GM18867 (cell line): ENCODE measurements at regions not wholly inside any gene's neighbourhood (a gene's known extent, or its start where the extent isn't known, plus 50 kb on each side); places are given as distances from the start of the nearest gene placed in this dataset.
"Not testable (repeated sequence)": the region's sequence is repeated elsewhere in the genome, so short reads cannot be mapped to it uniquely, and the experiment has no call there.

Source experiments
- ATAC-seq: cut with Tn5 transposase; IDR thresholded peaks from one replicate; pipeline ENCODE4 v1.9.1; 2021; ENCODE audit warnings: mild to moderate bottlenecking, moderate library complexity; ENCODE audit not compliant: unreplicated experiment

DNA sequence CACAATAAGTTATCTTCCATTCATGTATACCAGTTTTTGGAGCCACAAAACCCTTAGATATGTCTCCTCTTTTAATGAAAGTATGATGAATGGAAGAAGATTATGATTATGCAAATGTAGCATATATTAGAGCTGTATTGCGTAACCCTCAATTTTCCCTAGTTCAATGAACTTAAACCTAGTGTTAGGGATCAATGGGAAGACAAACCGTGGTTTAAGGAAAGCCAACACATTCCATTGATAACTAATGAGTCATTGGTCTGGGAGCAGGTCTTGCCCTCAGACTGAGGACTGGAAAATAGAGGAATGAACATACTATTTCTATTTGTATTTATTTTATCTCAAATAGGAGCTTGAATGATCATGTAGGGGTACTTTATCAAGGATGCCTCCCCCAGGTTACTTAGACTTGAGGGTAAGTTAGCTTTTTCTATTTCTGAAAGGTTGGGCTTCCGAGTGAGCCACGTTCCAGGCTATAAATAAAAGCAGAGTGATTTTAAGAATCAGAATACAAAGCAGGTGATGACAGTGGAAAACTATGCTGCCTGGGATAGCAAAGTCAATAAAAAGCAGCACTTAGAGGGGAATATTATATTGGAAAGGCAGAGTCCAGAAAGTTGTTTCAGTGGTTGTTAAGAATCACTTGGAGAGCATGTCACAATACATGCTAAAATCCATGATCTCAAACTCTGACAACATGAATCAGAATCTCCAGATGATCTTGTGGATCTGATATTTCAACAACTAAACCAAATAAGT lies 356.0 kb downstream of the ADAM29 start:
- no peak for ATAC-seq

DNA sequence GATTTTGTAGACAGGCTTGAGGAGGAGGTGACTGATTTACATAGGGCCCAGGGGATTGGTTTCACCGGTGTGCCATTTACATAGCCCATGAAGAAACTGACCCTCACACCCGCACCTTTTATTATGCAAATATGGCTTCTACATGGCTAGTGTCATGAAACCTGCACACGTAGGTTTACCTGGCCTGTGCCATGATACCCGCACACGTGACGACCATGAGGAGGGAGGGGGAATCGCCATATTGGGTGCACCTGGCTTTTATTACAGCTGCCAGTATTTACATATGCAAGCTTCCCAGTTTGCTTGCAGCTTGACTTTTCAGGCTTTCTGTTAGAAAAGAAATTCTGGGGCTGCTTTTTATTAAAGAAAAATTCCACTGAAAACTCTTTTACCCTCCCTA lies 359.7 kb downstream of the ADAM29 start:
- no peak for ATAC-seq

DNA sequence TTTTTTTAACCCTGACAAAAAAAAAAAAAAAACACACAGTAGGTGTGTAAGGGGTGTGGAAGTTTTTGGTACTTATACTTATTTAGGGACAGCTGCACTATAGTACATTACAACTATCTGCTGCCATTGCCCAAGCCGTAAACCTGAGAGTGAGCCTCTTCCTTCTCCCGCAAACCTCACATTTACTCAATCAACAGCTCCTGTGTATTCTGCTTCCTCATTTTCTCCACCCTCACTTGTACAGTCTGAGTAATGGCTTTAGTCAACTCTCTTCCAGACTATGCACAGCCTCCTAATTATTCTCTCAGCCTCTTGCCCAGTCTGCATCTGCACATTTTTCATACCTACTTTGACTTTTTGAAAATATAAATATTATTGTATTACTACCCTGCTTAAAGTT lies 362.0 kb downstream of the ADAM29 start:
- ATAC-seq, result no peak

DNA sequence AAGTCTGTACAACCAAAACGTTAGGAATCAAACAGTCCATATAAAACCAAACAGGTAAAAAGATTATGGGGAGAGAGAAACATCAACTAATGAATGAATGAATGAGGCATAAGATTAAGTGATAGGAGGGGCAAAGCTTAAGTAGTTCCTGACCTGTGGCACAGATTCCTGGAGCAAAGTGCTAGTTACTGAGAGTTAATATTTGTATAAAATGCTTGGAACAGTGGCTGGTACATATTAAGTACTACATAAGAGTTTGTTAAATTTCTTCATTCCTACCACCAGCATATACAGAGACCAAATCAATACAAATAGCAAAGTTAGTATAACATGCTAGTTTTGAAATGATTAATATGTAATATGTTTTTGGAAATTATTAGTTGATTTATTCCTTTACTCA lies 363.7 kb downstream of the ADAM29 start:
- ATAC-seq, result no peak

DNA sequence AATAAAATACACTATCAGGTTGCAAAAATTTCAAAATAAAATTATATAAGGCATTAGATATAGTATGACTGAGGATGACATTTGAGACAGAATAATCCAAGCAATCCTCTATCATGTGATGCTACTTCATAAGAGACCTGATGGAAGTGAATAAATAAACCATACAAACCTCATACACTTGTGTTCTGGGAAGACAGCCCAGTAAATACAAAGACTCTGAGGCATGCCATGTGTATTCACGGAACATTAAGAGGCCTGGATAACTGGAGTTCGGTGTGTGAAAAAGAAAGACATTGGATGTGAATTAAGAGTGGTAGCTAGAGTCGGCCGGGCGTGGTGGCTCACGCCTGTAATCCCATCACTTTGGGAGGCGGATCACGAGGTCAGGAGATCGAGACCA lies 364.2 kb downstream of the ADAM29 start:
- ATAC-seq, result no peak

DNA sequence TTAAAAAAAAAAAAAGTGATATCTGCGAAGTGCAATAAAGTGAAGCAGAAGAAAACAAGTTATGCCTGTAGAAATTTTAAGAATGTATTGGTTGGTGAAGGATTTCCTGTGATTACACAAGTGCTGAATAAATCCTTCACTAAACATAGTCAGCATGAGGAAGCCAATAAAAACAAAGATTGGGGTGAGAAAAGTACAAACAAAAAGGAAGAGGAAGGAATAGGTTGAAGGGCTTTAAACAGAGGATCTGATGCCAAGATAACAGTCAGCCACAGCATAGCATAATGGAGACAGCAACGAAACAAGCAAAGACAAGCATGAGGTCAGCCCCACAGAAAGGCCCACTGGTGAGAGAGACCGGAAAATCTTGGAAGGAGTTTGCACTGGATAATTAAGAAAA lies 372.2 kb downstream of the ADAM29 start:
- no peak for ATAC-seq

DNA sequence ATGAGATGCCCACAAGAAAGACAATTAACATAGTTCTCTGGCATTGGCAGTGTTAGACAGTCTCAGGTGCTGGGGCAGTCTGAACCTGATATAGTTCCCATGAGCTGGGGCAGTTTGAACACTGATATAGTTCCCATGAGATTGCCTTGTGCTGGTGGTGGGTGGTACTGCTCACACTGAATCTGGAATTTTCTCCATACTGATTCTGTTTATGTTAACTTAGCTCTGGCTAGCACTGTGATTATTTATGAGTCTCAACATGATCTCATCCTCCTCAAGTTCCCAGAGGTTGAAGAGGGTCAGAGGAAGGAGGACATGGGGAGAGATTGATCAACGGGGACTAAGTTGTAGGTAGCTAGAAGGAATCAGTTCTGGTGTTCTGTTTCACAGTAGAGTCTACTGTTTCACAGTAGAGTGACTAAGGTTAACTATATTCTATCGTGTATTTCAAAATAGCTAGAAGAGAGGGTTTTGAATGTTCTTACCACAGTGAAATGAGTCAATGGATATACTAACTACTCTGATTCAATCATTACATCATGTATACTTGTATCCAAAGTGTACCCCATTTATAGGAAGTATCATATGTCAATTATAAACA lies 379.9 kb downstream of the ADAM29 start:
- no peak for ATAC-seq

DNA sequence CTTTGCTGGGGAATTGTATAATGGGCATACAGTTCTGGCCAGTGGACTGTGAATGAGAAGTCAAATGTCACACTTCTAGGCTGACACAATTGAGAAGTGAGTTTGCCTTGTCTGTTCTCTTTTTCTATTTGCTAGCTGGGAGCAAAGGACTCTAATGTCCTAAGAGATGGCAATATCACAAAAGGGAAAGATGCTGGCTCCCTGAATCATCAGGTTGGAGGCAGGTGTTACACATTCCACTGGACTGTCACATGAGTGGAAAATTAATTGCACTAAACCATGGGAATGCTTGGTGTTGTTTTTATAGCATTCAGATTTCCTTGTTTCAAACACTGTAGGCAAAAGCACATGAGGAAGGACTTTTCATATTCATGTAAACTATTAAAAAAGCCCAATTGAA lies 388.3 kb downstream of the ADAM29 start:
- no peak for ATAC-seq

DNA sequence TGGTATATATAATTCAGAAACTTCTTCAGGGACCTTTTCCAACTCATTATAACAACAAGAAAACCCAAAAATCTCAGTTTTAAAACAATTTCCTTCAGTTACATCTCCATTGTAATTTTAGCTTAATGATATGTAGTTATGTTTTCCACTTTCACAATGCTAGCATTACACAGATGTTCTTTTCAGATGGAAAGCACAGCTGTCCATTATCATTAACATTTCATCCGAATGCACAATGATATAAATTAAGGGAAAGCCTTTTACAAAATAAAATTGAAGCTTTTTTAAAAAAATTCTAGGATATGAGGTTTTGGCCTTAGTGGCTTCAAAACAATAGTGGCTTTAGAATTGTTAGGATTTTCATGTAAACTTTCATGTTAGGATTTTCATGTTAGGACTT lies 389.2 kb downstream of the ADAM29 start:
- ATAC-seq, result no peak

DNA sequence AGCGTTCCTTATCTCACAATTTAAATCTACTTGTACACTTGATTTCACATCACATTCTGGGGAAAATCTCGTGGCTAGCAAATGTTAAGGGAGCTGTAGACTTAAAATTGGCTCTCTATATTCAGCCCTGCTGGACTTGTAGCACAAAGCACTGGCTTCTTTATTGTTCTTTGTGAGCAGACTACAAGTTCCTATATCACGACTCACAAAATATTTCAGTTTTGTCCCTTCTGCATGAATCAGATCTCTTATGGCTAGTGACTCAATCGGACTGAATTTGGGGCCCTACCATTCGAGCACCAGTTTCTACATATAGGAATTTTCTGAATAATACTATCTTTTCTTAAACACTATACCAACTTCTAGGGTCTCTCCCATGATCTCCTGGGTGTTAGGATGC lies 390.1 kb downstream of the ADAM29 start:
- no peak for ATAC-seq

DNA sequence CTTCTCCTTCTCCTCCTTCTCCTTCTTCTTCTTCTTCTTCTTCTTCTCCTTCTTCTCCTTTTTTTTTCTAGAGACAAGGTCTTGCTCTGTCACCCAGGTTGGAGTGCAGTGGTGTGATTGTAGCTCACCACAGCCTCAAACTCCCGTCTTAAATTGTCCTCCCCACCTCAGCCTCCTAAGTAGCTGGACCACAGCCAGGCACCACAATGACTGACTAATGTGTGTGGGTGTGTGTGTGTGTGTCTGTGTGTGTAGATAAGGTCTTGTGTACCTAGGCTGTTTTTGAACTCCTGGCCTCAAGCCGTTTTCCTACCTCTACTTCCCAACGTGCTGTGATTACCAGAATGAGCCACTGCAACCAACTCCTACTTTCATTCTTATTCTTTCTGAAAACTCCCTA lies 390.9 kb downstream of the ADAM29 start:
- ATAC-seq, result no peak

DNA sequence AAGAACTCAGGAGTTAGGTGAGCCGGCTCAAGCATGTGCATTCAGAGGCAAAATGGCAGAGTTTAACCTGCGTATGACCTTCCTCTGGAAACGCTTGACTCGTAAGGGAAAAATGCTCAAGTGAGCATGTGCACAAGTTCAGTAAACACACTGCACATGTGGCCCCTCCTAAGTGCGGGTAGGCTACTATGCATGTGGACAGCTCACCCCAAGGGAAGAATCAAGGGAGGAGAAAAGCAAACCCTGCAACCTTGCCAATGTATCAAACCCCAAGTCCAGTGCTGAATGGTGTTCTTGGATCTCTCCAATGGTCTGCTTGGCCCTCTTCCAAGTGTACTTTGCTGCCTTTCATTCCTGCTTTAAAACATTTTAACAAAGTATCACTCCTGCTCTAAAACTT lies 407.1 kb downstream of the ADAM29 start:
- no peak for ATAC-seq

DNA sequence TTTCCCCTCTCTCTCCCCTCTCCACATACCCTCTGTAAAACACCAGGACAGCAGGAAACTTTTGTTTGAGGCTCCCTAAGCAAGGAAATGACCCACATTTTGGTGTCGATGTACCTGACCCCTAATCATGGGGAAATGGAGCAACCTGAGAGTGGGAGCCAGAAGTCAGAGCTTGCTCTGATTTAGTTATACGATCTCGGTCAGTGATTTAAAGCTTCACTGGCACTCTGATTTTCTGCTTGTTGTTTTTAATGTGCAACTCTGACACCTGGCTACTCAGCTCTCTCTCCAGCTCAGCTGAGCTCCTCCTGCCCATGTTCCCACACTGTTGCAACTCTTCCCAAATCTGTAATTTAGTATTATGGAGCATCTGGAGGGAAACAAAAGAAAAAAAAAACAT lies 408.6 kb downstream of the ADAM29 start:
- ATAC-seq, result no peak

DNA sequence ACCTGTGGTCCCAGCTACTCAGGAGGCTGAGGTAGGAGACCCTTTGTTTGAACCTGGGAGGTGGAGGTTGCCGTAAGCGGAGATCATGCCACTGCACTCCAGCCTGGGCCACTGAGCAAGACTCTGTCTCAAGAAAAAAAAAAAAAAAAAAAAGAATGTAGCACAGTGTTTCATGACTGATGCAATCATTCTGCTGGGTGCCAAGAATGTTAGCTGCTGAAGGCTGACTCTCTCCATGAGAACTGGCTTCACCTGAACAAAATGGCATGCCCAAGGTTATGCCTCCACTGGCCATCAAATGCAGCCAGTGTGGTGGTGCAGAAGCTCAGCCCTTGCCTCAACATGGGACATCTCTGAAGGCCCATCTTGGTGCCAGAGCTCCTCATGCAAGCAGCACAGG lies 412.1 kb downstream of the ADAM29 start:
- no peak for ATAC-seq

DNA sequence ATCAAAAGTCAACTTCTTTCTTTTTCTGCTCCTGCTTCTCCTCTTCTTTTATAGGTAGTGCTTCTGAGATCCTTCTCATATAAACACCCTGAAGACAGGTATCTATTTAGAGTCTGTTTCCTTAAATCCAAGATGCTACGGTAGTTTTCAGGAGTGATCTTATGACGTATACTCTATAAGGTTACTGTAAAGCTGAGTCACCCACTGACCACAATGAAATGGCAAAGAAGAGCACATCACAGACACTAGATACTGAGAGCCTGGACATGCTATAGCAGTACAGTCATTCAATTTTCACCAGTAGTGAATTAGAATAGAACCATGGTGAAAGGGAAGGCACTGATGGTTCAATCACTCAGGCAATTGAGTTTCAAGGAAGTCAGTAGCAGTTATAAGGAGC lies 412.5 kb downstream of the ADAM29 start:
- ATAC-seq, result no peak

DNA sequence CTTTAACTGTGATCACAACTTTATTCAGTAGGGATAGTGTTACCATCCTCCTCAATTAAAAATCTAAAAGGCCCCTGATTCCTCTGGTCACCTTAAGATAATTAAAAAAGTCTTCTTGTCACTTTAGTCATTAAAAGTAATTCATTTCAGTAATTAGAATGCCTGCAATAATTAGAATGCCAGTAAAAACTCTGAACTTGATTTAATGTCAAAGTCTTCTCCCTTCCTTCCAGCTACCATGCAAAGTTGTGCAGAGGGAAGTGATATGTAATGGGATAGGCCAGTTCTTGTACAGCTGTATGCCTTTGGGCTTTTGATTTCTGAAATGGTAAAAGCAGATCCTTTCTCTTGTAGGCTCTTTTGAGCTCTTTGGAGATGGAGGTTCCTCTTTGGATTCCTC lies 417.2 kb downstream of the ADAM29 start:
- ATAC-seq, result no peak

DNA sequence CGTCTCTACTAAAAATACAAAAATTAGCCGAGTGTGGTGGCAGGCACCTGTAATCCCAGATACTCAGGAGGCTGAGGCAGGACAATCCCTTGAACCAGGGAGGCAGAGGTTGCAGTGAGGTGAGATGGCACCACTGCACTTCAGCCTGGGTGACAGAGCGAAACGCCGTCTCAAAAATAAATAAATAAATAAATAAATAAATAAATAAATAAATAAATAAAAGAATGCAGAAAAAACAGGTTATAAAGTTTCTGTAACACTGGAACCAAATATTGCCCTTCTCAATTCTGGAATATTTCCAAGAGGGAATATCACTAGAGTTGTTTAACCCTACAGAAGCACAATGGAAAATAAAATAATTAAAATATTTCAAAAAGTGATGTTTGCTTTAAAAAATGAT lies 418.4 kb downstream of the ADAM29 start:
- not testable (repeated sequence) for ATAC-seq

DNA sequence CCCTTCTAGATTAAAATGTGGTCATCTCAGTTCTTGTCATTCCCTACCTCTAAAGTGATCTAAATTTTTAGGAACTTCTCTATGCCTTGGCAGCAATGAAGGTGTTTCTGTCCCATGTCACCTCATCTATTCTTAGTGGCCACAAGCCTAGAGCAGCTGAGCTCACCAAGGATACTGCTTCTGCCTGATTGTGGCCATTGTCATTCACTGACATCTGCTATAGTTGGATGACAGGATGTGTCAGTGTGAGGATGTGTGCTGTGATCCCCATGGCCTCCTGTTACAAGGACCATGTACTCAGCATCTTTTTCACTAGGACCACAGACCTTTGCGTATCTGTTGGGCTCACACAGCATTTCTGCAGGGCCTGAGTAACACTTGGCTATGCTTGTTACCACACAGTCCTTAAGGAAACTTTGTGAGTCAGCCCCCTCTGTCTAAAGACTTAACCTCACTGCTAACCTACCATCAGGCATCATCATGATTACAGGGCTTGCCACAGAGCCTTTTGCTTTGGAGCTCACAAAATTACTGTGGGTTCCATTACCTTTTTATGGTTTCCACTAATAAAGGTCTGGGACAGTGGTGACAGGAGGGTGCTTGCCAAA lies 421.0 kb downstream of the ADAM29 start:
- no peak for ATAC-seq

DNA sequence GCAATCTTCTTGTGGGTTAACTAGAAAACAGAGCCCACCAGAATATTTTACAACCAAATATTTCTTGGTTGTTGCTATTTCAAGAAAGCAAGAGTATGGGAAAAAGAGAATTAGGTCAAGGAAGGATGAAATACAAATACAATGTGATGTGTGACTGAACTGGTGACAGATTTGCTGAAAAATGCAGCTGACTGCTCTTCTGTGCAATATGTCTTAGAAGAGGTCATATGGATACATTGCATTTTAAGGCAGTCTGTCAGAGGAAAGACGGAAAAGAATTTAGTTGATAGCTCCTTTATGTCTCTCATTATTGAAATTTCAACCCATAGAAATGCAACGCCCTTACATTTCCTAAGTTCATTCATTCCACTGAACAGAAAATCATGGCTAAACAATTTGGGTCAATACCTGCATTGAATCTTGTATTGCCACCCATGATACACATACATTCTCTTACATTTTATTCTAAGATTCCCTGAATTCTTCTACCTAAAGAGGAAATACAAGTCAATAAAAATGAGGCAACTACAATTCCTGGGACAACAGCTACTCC lies 423.1 kb downstream of the ADAM29 start:
- no peak for ATAC-seq

DNA sequence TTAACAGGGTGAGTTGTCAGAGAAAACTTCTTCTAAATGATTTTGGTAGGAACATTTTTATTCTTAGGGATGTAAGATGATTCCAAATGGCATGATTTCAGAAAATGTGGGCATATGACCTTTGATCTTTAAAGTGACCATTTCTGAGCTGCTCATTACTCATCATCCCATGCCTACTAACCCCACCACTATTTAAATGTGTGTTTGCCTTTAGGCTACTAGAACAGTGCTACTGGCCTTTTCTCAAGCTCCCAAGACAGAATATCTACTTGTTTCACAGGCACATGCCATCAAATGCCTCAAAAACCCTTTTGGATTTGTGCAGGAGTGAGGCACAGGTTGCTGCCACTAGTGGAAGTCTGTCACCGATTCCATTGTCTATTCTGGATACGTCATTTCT lies 428.2 kb downstream of the ADAM29 start:
- no peak for ATAC-seq

DNA sequence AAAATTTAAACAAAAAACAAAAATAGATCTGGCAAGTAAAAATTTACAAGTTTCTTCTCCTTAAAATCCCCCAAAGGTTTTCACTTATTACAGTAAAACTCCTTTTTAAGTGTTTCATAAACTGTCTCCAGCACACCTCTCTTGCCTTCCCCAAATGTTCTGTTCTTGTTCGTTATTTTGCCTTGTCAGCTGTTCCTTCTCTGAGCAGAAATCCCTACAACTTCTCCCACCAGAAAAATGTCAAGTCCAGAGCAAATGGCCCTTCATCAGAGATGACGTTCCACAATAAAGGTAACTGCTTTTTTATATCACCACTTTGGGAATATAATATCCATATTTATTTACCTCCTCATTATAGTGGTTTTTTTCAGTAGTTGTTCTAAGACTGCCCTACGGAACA lies 432.1 kb downstream of the ADAM29 start:
- no peak for ATAC-seq

DNA sequence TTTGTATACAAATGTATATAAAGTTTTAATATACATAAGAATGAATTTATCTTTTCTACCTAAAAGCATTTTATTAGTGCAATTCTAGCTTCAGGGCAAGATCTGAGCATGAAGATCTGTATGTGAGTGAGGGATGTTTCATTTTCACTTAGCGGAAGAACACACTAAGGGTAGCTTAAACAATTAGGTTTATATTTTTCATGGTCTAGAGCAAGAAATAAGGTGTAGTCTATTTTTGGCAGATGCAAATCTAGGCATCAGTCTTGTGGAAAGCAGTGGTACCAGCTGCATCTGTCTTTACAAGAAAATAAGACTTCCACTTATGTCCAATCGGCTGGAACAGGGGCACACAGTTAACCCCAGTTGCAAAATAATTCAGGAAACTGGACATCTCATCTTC lies 433.3 kb downstream of the ADAM29 start:
- ATAC-seq, result peak; percentile 50
